Limb (tissue), 2 donors: ENCODE measurements at regions not wholly inside any gene's neighbourhood (a gene's known extent, or its start where the extent isn't known, plus 50 kb on each side); places are given as distances from the start of the nearest gene placed in this dataset.
A peak's percentile ranks its signal among the peaks of the same experiment; 100 is the strongest.
"Not testable (repeated sequence)": the region's sequence is repeated elsewhere in the genome, so short reads cannot be mapped to it uniquely, and the experiment has no call there.

ENCODE experiments used
- DNase-seq, 2 donors: peaks; one replicate each; pipeline ENCODE4 v3.0.0-alpha.2; 2016; ENCODE audit errors: extremely low spot score in 2 of 2

DNA sequence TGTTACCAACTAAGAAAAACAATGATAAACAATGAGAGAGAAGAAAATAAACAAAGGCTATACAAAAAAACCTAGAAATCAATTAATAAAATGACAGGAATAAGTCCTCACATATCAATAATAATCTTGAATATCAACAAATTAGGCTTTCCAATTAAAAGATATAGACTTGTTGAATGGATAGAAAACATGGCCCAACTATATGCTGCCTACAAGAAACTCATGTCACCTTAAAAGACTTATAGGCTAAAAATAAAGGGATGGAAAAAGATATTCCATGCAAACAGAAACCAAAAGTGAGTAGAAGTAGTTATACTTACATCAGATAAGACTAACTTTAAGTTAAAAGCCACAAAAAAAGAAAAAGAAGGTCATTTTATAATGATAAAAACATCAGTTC, 183.9 kb downstream of the MYRFL start:
- no peak for DNase-seq

DNA sequence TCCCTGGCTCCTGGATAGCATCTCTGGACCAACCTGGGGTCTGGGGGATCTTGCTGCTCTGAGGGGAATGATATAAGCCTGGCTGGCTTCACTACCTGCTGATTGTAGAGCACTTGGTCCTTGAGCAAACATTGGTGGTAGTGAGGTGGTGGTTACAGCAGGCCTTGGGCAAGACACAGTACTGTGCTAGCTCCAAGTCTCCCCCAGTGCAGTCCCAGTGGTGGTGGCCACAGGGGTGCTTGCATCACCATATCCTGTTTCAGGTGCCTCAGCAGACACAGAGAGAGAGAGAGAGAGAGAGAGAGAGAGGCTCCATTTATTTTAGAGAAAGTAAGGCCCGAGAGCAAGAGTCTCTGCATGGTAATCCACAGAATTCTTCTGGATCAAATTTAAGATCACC, 186.3 kb downstream of the MYRFL start:
- DNase-seq, result no peak

DNA sequence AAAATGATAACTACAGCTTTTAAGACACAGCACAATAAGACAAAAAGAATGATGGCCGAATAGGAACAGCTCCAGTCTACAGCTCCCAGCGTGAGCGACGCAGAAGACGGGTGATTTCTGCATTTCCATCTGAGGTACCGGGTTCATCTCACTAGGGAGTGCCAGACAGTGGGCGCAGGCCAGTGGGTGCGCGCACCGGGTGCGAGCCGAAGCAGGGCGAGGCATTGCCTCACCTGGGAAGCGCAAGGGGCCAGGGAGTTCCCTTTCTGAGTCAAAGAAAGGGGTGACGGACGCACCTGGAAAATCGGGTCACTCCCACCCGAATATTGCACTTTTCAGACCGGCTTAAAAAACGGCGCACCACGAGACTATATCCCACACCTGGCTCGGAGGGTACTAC, 188.0 kb downstream of the MYRFL start:
- DNase-seq, result not testable (repeated sequence)

DNA sequence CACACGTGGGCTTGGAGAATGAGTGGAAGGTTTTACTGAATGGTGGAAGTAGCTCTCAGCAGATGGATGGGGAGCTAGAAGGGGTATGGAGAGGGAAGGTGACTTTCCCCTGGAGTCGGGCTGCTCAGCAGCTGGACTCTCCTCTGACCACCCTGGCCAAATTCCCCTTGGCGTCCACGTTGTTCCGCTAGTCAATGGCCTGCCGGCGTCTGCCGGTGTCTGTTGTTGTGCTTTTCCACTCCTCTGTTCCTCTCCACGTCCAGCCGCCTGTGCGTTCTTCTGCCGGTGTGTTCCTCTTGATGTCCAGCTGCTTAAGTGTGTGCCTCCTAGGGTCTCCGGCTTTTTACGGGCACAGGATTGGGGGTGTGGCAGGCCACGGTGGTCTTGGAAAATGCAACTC, 203.5 kb downstream of the MYRFL start:
- DNase-seq, result no peak

DNA sequence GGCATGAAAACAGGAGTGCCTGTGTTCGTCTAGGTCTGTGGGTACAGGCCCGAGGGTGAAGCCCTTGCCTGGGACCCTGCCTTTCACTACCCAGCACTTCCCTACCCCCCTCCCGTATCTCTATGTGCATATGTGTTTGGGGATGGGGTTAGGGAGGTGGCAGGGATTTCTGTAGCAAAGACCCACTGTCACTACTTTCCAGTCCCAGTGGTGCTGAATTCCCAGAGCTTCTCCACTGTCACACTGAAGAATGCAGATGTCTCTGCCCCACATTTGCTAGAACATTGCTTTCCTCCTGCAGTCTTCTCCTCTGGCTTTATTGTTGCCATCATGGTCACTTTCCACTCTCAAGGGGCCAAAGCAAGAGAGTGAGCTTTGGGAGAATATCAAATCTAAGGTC, 203.9 kb downstream of the MYRFL start:
- DNase-seq, result no peak

DNA sequence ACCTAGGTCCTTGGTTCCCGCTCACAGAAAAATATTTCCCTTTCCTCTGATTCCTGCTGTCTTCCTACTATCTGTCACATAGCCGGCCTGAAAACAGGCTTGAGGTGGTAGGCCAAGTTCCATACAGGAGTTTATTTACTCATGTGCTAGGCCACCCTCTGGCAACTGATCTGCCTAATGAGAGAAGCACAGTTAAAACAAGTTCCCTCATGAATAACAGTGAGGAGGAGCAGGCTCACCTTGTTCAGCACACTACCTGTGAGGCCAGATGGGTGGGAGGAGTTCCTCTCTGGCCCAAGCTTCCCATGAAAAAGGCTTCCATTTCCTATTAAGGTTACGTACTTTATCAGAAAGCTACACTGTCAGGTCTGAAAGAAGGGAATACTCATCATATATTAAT, 206.0 kb downstream of the MYRFL start:
- no peak for DNase-seq

DNA sequence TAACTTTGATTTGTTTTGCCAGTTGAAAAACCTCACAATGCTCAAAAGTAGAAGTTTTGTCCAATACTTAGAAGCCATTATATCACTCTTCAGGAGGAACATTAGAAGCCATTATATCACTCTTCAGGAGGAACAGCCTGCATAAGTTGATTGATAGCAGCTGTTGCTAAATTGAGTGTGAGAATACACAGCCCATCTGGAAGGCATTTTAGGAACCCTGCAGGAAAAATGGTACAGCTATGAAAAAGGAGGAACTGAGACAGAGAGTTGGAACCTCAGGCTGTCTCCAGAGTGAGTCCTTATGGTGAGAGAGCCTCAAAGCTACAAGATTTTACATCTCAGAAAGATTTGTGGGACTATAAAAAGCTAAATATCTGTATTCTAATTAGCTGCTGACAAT, 207.0 kb downstream of the MYRFL start:
- peak in 1 of 2 donors; percentile 40 for DNase-seq

DNA sequence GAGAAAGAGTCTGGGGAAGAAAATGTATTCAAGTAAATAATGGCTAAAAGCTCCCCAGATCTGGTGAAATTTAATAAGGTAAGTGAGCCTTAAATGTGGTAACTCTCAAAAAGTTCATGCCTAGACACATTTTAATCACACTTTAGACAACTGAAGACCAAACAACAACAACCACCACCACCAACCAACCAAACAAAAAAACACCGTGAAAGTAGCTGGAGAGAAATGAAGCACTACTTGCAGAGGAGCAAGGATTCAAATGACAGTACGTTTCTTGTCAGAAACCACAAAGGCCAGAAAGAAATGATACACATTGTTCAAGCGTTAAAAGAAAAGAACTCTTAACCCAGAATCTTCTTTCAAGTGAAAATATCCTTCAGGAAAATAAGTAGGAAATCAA, 208.3 kb downstream of the MYRFL start:
- DNase-seq, result no peak

DNA sequence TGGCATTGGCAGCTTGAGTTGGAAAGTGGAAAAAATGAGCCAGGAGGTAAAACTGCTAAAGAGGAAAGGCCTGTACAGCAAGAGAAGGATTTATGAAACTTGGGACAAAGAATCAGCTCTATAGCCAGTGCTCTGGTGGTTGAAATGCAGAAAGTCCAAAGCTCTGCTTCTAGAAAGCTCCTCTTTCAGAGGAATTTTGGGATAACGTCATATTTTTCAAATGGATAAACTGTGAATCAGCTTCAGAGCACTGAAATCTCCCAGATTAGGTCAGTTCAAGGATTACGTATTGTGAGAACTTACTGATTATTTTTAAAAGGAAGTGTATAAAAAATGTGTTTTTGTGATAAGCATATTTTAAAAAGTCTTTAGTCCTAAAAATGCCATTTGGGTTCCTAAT, 203.1 kb upstream of the CNOT2 start:
- DNase-seq, result no peak

DNA sequence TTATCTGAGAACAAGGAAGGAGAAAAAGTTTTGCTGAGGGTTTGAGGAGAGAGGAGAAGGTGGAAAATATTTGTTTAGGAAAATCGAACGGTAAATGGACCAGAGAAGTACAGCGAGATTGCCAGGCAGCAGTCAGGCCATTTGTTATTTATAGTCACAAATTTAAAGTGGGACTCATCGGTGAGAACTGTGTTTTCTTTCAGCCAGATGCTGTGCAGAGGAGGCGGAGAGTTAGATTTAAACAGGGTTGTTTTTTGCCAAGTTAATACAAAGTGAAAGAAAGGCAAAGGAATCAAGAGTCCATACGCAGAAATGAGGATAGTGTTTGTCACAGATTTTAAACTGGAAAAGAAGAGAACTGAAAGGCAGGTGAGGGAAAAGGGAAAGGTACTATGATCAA, 200.6 kb upstream of the CNOT2 start:
- DNase-seq, result peak in 1 of 2 donors; percentile 24

DNA sequence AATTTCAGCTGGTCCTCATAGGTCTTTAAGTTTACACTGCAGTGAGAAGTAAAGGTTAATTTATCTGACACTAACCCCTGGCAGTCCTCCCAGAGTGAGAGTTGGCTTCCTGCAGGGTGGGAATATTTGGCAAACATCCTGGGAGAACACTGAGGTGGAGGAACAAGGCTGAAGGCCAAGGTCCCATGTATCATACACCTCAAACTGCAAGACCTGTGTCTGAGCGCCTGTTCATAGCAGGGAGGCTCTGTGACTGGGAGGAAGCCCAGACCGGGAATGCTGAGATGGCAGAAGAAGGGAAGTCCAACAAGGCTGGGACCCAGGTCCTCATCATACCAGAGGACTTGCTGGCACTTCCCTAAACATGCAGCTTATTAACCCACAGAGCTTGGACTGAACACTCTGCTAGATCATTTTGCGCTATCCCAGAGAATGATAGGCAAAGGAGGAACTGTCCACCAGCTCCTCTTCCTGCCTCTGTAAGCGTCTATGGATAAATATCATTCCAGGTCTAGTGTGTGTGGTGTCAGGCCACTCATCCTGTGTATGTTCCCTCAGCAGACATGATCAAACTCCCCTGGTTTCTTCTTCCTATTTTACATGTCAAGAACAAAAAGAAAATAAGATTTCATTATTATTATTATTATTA, 199.6 kb upstream of the CNOT2 start:
- no peak for DNase-seq

DNA sequence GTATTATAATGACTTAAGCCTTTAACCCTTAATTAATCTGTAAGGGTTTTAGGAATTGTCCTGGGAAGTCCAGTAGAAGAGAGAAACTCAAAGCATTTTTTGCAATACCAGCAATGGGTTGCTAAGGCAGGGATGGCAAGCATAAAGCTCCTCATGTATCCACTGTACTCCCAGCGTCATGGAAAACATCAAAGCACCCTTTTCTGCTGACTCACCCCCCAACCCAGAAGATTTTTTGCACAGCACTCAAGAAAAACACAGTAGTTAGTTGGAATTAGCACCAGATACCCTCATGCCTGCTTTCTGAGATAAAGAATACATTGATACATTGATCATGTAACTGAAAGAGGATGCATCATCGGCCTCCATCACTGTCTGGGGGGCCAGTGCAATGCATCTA, 199.1 kb upstream of the CNOT2 start:
- DNase-seq, result no peak

DNA sequence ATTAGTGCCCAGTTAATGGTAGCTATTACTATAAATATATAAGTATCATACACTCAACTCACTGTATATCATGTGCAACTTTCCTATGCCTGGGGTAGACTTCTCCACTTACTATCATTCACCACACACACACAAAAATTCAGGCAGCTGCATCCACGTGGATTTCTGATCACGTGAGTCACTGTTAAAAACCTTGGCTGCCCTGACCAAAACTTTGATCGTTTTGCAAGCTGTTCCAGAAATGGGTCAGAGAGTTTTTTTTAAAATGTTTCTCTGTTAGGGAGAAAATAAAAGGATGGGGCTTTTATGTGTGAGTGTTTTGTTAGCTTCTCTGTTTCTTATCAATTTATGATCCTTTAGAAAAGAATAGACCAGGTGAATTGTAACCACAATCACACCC, 198.2 kb upstream of the CNOT2 start:
- no peak for DNase-seq

DNA sequence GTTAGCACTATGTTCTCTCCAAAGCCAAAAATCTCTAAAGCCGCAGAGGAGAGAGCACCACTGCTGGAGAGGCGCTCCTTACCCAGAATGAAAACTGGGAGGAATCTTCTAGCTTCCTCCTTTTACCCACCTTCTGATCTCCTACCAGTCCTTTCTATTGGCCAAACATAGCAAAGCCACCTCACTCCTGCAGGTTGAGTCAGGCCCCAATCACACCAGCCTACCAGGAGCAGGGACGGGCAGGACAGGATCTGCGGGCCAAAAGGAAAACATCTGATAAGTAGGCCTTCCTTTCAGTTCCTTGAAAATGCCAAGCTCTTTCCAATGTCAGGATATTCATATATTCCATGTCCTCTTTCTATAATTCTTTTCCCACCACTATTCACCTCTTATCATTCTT, 197.7 kb upstream of the CNOT2 start:
- DNase-seq, result no peak

DNA sequence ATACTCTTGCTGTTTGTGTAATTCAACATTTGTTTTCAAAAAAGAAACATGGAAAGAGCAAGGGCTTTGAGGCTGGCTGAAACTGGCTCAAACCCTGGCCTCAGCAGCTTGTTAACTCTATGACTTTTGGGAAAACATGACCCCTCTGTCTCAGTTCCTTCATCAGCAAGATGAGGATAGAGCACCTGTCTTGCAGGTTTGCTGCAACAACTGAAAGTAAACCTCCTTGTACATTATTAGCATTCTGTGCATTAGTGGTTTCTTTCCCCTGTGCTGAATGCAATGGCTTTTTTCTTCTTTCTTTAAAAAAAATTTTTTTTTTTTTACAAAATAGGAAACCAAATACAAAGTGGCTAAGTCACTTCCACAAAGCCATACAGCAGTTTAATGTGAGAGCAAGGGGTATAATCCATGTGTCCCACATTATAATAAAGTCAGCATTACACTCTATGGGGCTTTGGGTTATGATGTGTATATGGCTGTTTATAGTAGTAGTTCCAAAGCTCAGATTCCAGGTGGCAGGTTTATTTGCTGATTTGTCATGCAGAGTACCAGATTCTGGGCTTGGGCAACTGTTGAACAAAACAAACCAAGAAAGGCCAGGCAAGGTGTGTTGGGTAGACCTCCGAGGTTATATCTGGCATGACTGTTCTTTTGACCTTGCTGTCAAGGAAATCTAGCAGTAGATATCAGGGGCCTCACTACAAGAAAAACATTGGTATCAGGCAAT, 194.5 kb upstream of the CNOT2 start:
- no peak for DNase-seq

DNA sequence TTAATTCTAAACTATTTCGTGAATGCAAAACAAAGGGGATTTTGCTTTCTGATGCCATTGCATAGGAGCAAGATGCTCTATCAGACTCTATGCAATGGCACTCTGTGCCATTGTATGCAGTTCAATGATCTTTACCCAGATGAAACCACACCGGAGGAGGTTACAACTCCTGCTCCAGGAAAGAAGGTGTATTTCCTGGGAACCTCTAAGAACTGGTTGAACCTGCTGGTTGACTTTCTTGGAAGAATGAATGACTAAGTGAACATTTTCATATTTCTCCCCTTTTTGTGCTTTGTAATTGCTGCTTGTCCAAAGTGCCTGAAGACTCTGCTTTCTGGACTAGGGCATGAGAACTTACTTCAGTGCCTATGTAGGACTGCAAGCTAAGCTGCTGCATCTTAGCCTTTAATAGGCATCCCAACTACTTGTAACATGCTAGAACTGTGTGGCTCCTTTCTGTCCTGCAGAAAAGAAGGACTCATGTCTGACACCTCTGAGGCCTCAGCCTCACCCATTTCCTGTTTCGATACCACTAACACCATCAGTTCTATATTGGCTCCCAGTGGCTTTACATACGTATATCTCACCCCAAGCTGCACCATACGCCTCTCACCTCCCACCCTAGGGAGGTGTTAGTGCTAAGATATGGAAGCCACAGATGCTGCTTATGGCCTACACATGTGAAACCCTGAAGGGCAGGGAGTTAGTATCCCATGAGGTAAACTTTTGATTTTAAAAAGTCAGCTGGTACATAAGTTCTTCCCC, 193.5 kb upstream of the CNOT2 start:
- no peak for DNase-seq

DNA sequence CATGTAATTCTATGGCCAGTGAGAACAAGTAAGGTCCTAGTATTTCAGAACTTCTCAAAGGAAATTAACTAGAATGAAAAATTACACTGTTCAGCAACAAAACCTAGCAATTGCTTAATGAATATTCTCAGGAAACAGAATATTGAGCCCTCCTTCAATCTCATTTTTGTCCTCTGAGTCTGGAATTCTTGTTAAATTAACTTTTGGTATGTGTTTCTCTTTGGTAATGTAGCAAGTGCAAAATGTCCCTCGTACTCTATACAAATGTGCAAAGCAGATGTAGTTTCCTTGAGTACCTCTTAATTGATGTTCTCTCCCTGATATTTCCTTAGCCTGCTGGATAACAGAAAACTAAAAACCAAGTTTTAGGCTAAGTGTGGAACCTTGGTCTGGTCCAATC, 190.8 kb upstream of the CNOT2 start:
- DNase-seq, result no peak

DNA sequence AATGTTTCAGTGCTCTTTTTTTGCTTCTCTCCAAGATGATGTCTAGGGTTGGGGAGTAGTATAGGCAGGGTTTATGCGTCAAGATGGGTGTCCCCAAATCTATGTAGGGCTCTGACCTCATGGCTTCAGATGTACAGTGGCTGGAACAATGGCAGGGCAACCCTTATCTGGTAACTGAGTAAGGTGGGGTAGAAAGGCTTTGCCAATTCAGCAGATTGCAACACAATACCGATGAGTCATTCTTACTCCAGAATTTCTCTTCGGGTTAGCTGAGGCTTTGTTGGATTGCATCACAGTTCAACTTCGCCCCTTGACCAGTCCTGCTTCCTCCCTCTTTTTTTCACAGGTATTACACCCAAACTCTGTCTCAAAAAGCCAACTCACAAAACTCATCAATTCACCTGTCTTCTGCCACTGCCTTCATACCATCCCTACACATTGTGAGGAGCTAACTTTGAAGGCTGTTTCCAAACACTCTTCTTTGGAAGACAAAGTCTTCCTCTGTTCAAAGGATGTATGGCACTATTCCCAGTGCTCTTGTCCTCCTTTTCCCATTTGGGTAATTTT, 190.2 kb upstream of the CNOT2 start:
- no peak for DNase-seq

DNA sequence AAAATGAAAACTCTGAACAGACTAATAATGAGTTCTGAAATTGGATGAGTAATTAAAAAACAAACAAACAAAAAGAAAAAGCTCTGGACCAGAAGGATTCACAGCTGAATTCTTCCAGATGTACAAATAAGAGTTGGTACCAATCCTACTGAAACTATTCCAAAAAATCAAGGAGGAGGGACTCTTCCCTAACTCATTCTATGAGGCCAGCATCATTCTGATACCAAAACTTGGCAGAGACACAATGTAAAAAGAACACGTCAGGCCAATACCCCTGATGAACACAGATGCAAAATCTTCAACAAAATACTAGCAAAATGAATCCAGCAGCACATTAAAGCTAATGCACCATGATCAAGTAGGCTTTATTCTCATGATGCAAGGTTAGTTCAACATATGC, 183.9 kb upstream of the CNOT2 start:
- no peak for DNase-seq

DNA sequence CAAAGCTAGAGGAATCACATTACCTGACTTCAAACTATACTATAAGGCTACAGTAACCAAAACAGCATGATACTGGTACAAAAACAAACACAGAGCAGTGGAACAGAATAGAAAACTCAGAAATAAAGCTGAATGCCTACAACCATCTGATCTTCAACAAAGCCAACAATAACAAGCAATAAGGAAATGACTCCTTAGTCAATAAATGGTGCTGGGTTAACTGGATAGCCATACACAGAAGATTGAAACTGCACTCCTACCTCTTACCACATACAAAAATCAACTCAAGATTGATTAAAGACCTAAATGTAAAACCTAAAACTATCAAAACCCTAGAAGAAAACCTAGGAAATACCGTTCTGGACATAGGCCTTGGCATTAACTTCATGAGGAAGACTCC, 182.6 kb upstream of the CNOT2 start:
- DNase-seq, result no peak

DNA sequence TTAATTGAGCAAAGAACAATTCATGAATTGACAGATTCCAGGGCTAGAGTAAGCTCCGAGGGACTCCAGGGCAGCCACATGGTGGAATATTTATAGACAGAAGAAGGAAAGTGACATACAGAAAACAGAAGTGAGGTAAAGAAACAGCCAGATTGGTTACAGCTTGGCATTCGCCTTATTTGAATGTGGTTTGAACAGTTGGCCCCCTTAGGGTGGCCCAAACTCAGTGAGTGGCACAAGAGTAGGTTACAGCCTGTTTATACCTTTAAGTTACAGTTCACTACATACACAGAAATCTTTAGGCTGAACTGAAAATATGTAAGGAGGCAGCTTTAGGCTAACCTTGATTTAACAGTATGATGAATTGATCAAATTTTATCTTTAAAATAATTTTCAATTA, 174.5 kb upstream of the CNOT2 start:
- DNase-seq, result no peak
